ENCODE measurements at regions not wholly inside any gene's neighbourhood (a gene's known extent, or its start where the extent isn't known, plus 50 kb on each side); places are given as distances from the start of the nearest gene placed in this dataset.

GRCh38 chr2:71860381-71860926, 287.2 kb downstream of the CYP26B1 start:
- ATAC-seq: no peak
- Mint-ChIP-seq H3K27ac (no peak overlapping the region), H3K4me1 (no peaks in the 10 kb centered on the region)

GRCh38 chr2:71859211-71859847, 288.3 kb downstream of the CYP26B1 start:
- ATAC-seq: no peak
- no peak overlapping the region for H3K4me3 Mint-ChIP-seq
- no peaks in the 10 kb centered on the region for H3K4me1 Mint-ChIP-seq
- no peak overlapping the region for H3K27ac Mint-ChIP-seq
- peaks cover 16% of the 10 kb centered on the region for H3K9me3 Mint-ChIP-seq
- peaks cover 8% of the 10 kb centered on the region for H3K27me3 Mint-ChIP-seq
- H3K36me3 Mint-ChIP-seq: no peaks in the 10 kb centered on the region

More at GRCh38 chr2:71860381-71860926, 287.2 kb downstream of the CYP26B1 start:
- H3K27me3 Mint-ChIP-seq: peaks cover 8% of the 10 kb centered on the region
- H3K9me3 Mint-ChIP-seq: peaks cover 12% of the 10 kb centered on the region
- H3K4me3 Mint-ChIP-seq: no peak overlapping the region
- H3K36me3 Mint-ChIP-seq: no peaks in the 10 kb centered on the region

GRCh38 chr2:71858071-71858470, 289.6 kb downstream of the CYP26B1 start:
- H3K4me1 Mint-ChIP-seq: no peaks in the 10 kb centered on the region
- H3K27me3 Mint-ChIP-seq: peaks cover 8% of the 10 kb centered on the region
- H3K9me3 Mint-ChIP-seq: peaks cover 16% of the 10 kb centered on the region
- H3K4me3 Mint-ChIP-seq: no peak overlapping the region
- H3K36me3 Mint-ChIP-seq: no peaks in the 10 kb centered on the region
- no peak for ATAC-seq
- no peak overlapping the region for H3K27ac Mint-ChIP-seq

- H3K9me3 Mint-ChIP-seq: peaks cover 16% of the 10 kb centered on the region
- H3K27ac Mint-ChIP-seq: no peak overlapping the region
- no peaks in the 10 kb centered on the region for H3K4me1 Mint-ChIP-seq
- no peak overlapping the region for H3K4me3 Mint-ChIP-seq
- peaks cover 8% of the 10 kb centered on the region for H3K27me3 Mint-ChIP-seq
- no peaks in the 10 kb centered on the region for H3K36me3 Mint-ChIP-seq
- ATAC-seq: no peak
These were observed 290.0 kb downstream of the CYP26B1 start for GRCh38 chr2:71857636-71858035.

GRCh38 chr2:71856773-71857525, 290.7 kb downstream of the CYP26B1 start:
- Mint-ChIP-seq H3K4me3 (no peak overlapping the region), H3K27me3 (peaks cover 8% of the 10 kb centered on the region), H3K36me3 (no peaks in the 10 kb centered on the region), H3K27ac (no peak overlapping the region), H3K4me1 (no peaks in the 10 kb centered on the region), H3K9me3 (peaks cover 16% of the 10 kb centered on the region)
- ATAC-seq: no peak

- peaks cover 16% of the 10 kb centered on the region for H3K9me3 Mint-ChIP-seq
- no peak overlapping the region for H3K4me3 Mint-ChIP-seq
- no peak overlapping the region for H3K27ac Mint-ChIP-seq
- no peaks in the 10 kb centered on the region for H3K36me3 Mint-ChIP-seq
- H3K4me1 Mint-ChIP-seq: no peaks in the 10 kb centered on the region
- ATAC-seq: no peak
- peaks cover 12% of the 10 kb centered on the region for H3K27me3 Mint-ChIP-seq
These were observed 293.8 kb downstream of the CYP26B1 start for GRCh38 chr2:71853858-71854257.

- Mint-ChIP-seq H3K27me3 (peaks cover 21% of the 10 kb centered on the region), H3K9me3 (peaks cover 16% of the 10 kb centered on the region), H3K4me3 (no peak overlapping the region), H3K4me1 (no peaks in the 10 kb centered on the region), H3K27ac (no peak overlapping the region), H3K36me3 (no peaks in the 10 kb centered on the region)
- ATAC-seq: no peak
These were observed 295.4 kb downstream of the CYP26B1 start for GRCh38 chr2:71852141-71852711.

- Mint-ChIP-seq H3K4me3 (no peak overlapping the region), H3K36me3 (no peaks in the 10 kb centered on the region), H3K27me3 (peaks cover 13% of the 10 kb centered on the region), H3K4me1 (no peaks in the 10 kb centered on the region), H3K9me3 (peaks cover 9% of the 10 kb centered on the region), H3K27ac (no peak overlapping the region)
- no peak for ATAC-seq
These were observed 296.4 kb downstream of the CYP26B1 start for GRCh38 chr2:71851094-71851750.

GRCh38 chr2:71850306-71850801, 297.3 kb downstream of the CYP26B1 start:
- no peak overlapping the region for H3K4me3 Mint-ChIP-seq

GRCh38 chr2:71849607-71850305, 297.9 kb downstream of the CYP26B1 start:
- no peak overlapping the region for H3K4me3 Mint-ChIP-seq
- no peak for ATAC-seq
- H3K27me3 Mint-ChIP-seq: peaks cover 13% of the 10 kb centered on the region
- H3K9me3 Mint-ChIP-seq: no peaks in the 10 kb centered on the region
- H3K27ac Mint-ChIP-seq: no peak overlapping the region
- H3K4me1 Mint-ChIP-seq: no peaks in the 10 kb centered on the region
- H3K36me3 Mint-ChIP-seq: no peaks in the 10 kb centered on the region

More at GRCh38 chr2:71850306-71850801, 297.3 kb downstream of the CYP26B1 start:
- no peaks in the 10 kb centered on the region for H3K36me3 Mint-ChIP-seq
- H3K27ac Mint-ChIP-seq: no peak overlapping the region
- peaks cover 4% of the 10 kb centered on the region for H3K9me3 Mint-ChIP-seq
- ATAC-seq: no peak
- H3K4me1 Mint-ChIP-seq: no peaks in the 10 kb centered on the region
- H3K27me3 Mint-ChIP-seq: peaks cover 13% of the 10 kb centered on the region

GRCh38 chr2:71849111-71849510, 298.6 kb downstream of the CYP26B1 start:
- Mint-ChIP-seq H3K4me1 (no peaks in the 10 kb centered on the region), H3K9me3 (no peaks in the 10 kb centered on the region), H3K4me3 (no peak overlapping the region), H3K27me3 (peaks cover 13% of the 10 kb centered on the region), H3K36me3 (no peaks in the 10 kb centered on the region), H3K27ac (no peak overlapping the region)
- no peak for ATAC-seq

GRCh38 chr2:71846669-71847291, 300.9 kb downstream of the CYP26B1 start:
- Mint-ChIP-seq H3K27me3 (peaks cover 13% of the 10 kb centered on the region), H3K9me3 (no peaks in the 10 kb centered on the region), H3K36me3 (no peaks in the 10 kb centered on the region), H3K4me3 (no peak overlapping the region), H3K4me1 (no peaks in the 10 kb centered on the region), H3K27ac (no peak overlapping the region)
- no peak for ATAC-seq

GRCh38 chr2:71846072-71846471, 301.6 kb downstream of the CYP26B1 start:
- Mint-ChIP-seq H3K36me3 (no peaks in the 10 kb centered on the region), H3K27ac (no peak overlapping the region), H3K4me3 (no peak overlapping the region), H3K4me1 (no peaks in the 10 kb centered on the region), H3K9me3 (no peaks in the 10 kb centered on the region), H3K27me3 (peaks cover 13% of the 10 kb centered on the region)
- no peak for ATAC-seq

GRCh38 chr2:71844967-71845366, 302.7 kb downstream of the CYP26B1 start:
- H3K27ac Mint-ChIP-seq: no peak overlapping the region
- no peak overlapping the region for H3K4me3 Mint-ChIP-seq
- no peaks in the 10 kb centered on the region for H3K9me3 Mint-ChIP-seq
- H3K4me1 Mint-ChIP-seq: no peaks in the 10 kb centered on the region
- H3K36me3 Mint-ChIP-seq: no peaks in the 10 kb centered on the region
- H3K27me3 Mint-ChIP-seq: peaks cover 13% of the 10 kb centered on the region
- no peak for ATAC-seq

Data from stimulated activated memory B cell treated with anti-CD40 and anti-IgM and Interleukin-4, amounts not matched to agents 10 μg/mL and 1 μg/mL and 100 μg/mL, for 72 hours (primary cell).